ENCODE measurements at regions not wholly inside any gene's neighbourhood (a gene's known extent, or its start where the extent isn't known, plus 50 kb on each side); places are given as distances from the start of the nearest gene placed in this dataset.

GRCh38 chr16:85274501-85274900, 162.2 kb upstream of the CIBAR2 start:
- TF ChIP-seq, protein P1, sequence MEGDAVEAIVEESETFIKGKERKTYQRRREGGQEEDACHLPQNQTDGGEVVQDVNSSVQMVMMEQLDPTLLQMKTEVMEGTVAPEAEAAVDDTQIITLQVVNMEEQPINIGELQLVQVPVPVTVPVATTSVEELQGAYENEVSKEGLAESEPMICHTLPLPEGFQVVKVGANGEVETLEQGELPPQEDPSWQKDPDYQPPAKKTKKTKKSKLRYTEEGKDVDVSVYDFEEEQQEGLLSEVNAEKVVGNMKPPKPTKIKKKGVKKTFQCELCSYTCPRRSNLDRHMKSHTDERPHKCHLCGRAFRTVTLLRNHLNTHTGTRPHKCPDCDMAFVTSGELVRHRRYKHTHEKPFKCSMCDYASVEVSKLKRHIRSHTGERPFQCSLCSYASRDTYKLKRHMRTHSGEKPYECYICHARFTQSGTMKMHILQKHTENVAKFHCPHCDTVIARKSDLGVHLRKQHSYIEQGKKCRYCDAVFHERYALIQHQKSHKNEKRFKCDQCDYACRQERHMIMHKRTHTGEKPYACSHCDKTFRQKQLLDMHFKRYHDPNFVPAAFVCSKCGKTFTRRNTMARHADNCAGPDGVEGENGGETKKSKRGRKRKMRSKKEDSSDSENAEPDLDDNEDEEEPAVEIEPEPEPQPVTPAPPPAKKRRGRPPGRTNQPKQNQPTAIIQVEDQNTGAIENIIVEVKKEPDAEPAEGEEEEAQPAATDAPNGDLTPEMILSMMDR (IDR thresholded peaks at IDR 0.05; ENCODE audit: poor library complexity) = no peak
- TF ChIP-seq EZH2 (IDR thresholded peaks at IDR 0.05; ENCODE audit: borderline replicate concordance) = no peak
- TF ChIP-seq EZH2phosphoT487 (IDR thresholded peaks at IDR 0.05; ENCODE audit: low read depth, severe bottlenecking, unreplicated experiment) = no peak

All from hepatocyte (in vitro differentiated cells).